GM12892 (cell line): ENCODE measurements at regions not wholly inside any gene's neighbourhood (a gene's known extent, or its start where the extent isn't known, plus 50 kb on each side); places are given as distances from the start of the nearest gene placed in this dataset.

Source experiments
- DNase-seq: peaks from one replicate; pipeline ENCODE4 v3.0.0; 2011; ENCODE audit not compliant: insufficient read length
- FAIRE-seq: peaks from 2 replicates; lab custom pipeline; 2011; peaks lifted over from hg19 to GRCh38; lab: Jason Lieb, UNC
- POLR2A ChIP-seq: IDR thresholded peaks from 2 replicates; pipeline ENCODE4 v1.6.1; 2011; ENCODE audit warnings: low read depth, low read length, control low read depth
- POLR2AphosphoS5 ChIP-seq: IDR thresholded peaks from 2 replicates; pipeline ENCODE4 v1.6.1; 2011; ENCODE audit warnings: low read depth, low read length, control low read depth
- TAF1 ChIP-seq: IDR thresholded peaks from 2 replicates; pipeline ENCODE4 v1.6.1; 2011; ENCODE audit warnings: low read depth, mild to moderate bottlenecking, control low read depth, low read length, borderline replicate concordance

DNA sequence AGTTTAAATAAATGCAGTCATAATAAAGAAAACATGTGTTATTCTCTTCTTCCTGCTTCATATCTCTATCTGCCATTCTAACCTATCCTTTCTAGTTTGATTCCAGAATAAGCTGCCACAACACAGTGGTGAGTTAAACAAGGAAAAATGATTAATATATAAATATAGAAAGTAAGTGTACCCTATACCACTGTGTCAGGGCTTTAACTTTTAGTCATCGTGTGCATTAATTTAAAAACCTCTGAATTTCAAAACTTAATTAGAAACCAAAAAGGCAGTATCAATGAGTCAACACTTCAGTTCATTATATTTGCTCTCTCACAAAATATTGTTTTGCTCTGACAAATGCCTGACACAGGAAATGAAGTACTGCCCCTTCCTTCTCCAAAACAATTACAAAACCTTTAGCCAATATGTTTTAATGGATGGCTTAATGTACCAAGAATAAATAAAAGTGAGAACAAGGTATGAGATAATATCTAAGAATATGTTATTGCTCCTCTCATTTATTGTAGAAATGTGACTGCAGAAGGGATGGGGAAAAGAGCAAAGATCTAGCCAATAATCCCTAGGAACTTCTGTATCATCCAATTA lies 634.8 kb downstream of the KCNT2 start:
- no peak for DNase-seq

DNA sequence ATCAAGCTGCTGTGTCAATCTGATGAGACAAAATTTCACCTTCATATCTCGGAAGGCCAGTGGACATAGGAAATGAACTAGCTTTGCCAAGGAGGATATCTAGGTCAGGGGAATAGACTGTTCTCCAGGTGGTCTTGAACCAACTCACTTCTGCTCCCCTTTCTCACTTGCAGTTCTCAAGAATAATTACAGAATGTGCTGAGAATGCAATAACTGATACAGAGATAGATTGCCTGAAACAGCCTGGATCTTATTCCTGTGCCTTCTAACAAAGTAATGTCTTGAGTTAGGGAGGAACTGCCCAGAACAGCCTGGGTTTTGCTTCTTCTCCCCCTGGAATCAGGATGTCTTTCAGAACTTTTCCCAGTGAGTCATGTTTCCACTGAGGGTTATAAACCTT lies 636.7 kb downstream of the KCNT2 start:
- DNase-seq (no peak), FAIRE-seq (no peak)
- TF ChIP-seq POLR2AphosphoS5 (no peak), TAF1 (no peak)

More for the DNA sequence above, 634.8 kb downstream of the KCNT2 start:
- no peak for TF ChIP-seq POLR2AphosphoS5
- TF ChIP-seq POLR2A = no peak
- no peak for TF ChIP-seq TAF1
- FAIRE-seq = no peak

DNA sequence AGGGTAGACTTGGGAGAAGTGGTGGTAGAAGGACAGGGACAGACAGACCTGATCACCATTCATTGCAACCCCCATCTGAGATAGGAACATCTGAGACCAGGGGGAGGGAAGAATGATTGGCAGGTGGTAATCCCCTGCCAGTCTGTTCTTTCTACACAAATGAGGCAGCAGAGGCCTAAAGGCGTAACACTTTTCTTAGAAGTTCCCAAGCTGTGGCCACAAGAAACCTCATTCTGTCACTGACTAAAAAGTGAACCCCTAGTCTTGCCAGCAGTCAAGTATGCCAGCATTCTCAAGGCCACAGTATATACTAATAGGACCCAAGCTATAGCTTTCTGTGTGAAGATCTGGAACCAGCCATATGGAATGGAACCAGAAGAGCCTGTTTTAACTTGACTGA lies 638.0 kb downstream of the KCNT2 start:
- FAIRE-seq (peak; percentile 36), DNase-seq (no peak)
- TF ChIP-seq POLR2AphosphoS5 (no peak), POLR2A (no peak), TAF1 (no peak)

DNA sequence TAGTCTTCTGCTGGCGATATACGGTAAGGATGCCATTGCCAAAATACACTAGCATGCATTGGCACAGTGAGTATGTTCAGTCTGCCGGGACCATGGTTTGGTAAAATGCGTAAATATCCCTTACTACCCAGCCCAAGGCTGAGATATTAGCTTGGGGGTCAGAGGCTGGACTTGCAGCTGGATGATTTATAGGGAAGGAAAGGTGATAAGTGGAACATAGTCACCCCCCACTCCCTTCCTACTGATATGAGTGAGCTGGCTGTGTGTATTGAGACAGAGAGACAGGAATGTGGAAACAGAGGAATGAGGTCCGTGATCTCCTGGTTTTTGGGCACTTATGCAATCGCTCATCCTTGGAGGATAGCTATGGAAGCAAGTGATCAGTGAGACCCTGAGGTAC lies 642.8 kb downstream of the KCNT2 start:
- DNase-seq (no peak), FAIRE-seq (peak; percentile 36)
- TF ChIP-seq POLR2A (no peak), TAF1 (no peak), POLR2AphosphoS5 (no peak)

DNA sequence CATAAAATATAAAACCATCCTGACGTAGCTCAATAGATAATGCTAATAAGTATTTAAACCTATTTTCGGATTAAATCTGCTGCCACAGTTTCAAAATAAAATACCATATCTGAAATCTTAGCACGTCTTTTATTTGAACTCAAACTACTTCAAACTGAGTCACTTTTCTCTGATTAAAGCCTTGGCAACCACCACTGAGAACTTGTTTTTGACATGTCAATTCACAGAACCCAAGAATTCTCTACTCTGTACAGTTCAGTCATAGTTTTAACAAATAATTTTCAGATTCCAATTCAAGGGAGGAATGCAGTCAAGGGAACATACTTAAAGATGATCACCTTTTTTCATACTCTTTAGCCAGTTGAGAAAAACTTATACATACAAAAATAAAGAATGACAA lies 643.2 kb downstream of the KCNT2 start:
- FAIRE-seq (no peak), DNase-seq (no peak)
- TF ChIP-seq POLR2A = no peak
- no peak for TF ChIP-seq POLR2AphosphoS5
- TF ChIP-seq TAF1 = no peak

DNA sequence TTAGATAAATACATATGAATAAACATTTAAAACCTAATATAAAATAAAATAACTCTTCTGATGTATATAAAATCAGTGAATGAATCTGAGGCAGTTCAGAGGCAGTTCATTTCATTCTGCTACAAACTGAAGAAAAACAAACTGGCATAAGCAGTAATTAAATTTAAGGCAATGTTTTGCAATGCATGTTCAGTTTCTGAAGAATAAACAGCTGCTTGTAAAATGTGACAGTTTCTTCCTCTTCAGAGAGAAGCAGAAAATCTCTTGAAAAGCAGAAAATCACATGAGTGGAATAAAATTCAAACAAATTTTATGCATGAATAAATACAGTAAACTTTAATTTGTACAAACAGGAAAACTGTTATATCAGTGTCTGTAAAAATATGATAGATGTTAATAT lies 643.7 kb downstream of the KCNT2 start:
- DNase-seq = no peak
- no peak for TF ChIP-seq TAF1
- no peak for TF ChIP-seq POLR2A
- no peak for TF ChIP-seq POLR2AphosphoS5
- FAIRE-seq = no peak

DNA sequence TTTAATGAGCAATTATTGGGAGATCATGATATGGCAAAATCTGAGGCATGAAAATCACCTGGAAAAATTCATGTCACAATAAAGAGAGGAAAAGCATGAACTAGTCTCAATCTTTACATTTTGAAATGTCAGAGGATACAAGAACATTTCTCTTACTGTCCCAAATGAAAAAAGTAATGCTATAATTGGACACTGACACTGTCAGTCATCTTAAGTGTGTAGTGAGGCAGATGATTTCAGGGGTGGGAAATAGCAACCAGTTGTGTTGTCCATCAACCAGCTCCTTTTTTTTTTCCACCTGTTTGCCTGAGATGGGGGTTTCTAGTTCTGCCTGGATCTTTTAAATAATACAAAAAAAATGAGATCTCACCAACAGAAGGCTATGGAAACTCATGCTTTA lies 646.2 kb downstream of the KCNT2 start:
- TF ChIP-seq POLR2AphosphoS5 = no peak
- TF ChIP-seq TAF1 = no peak
- no peak for TF ChIP-seq POLR2A
- no peak for FAIRE-seq
- DNase-seq = no peak

DNA sequence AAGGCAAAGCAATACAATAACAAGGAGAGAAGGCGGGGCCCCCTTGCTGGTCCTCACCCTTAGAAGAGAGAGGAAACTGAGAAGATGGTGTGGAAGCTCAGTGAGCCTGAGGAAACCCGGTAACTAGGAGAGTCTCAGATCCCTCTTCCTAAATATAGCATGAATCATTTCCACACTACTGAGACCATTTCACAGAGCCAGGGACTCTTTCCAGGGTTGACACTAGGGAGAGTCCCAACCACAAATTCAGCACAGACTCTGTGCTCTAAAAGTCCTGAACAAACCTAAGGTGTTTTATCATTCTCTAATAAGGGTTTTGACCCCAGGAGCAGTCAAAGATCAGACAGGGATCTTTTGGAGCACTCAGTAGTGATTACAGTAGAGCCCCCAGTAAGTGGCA lies 647.7 kb downstream of the KCNT2 start:
- FAIRE-seq (no peak), DNase-seq (no peak)
- TF ChIP-seq TAF1 (no peak), POLR2AphosphoS5 (no peak)

DNA sequence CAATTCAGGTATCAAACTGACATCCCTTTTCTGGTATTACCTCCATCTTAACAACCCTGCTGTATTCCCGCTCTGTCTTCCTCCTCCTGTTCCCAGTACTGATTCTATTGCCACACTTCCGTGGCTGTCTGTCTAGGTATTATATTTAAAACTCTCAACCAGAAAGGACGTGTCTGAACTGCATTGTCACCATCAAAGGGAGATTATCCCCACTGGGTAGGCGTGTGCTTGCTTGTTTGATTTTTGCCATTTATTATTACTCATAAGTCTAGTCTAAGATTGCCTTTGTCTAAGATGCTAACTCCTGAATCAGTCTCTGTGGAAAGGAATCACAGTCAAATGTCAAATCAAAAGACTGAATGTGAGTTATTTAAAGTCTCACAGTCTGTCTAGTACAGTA lies 650.1 kb downstream of the KCNT2 start:
- TF ChIP-seq TAF1 (no peak), POLR2AphosphoS5 (no peak), POLR2A (no peak)
- DNase-seq (no peak), FAIRE-seq (no peak)

DNA sequence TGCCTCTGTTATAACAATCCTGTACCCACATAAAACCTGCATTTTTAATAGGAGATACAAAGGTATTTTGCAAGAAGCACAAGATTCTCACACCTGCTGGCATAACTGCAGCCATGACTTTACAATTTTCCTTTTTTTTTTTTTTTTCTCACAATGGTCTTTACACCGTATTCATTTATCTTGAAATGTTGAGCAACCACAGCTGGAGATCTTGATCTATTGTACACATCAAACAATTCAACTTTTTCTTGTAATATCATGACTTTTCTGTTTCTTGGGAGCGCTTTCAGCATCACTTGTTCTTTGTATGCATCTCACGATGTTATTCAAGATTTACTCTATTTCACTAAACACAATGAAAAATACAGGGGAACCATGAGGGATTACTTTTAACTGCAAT lies 651.4 kb downstream of the KCNT2 start:
- no peak for TF ChIP-seq POLR2AphosphoS5
- TF ChIP-seq TAF1 = no peak
- DNase-seq (no peak), FAIRE-seq (no peak)

DNA sequence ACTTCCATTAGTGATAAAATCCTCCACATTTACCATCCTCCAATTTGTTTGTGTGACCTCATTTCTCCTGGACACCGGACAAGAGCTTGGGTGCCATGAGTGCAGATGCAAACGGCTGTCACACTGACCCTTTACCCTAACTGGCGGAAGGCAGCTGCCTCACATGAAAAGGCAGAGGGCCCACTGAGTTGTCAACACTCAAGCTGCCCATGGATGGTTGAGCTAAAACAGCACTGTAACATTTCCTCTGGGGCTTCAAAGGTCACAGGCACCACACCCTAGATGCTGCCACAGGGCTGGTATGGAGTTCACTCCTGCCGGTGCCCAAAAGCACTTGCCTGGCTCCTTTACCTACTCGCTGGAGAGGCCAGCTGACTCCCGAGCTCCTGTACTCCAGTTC lies 653.4 kb downstream of the KCNT2 start:
- TF ChIP-seq POLR2AphosphoS5 (no peak), POLR2A (no peak), TAF1 (no peak)
- DNase-seq = no peak
- no peak for FAIRE-seq

DNA sequence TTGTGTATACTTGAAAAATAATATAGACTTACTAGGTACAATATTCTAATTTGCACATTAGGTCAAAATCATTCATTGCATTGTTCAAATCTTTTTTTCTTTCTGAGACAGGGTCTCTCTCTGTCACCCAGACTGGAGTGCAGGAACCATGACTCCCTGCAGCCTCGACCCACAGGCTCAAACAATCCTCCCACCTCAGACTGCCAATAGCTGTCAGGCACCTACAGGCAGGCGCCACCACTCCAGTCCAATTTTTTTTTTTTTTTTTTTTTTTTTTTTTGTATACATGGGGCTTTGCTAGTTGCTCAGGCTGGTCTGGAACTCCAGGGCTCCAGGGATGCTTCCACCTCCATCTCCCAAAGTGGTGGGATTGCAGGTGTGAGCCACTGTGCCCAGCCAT lies 656.9 kb downstream of the KCNT2 start:
- DNase-seq (no peak), FAIRE-seq (no peak)
- no peak for TF ChIP-seq TAF1
- no peak for TF ChIP-seq POLR2A
- no peak for TF ChIP-seq POLR2AphosphoS5
